HG03066 (cell line): ENCODE measurements at regions not wholly inside any gene's neighbourhood (a gene's known extent, or its start where the extent isn't known, plus 50 kb on each side); places are given as distances from the start of the nearest gene placed in this dataset.

Experiments used
- ATAC-seq: cut with Tn5 transposase; IDR thresholded peaks from one replicate; pipeline ENCODE4 v1.9.1; 2021; ENCODE audit warnings: low read depth; ENCODE audit not compliant: unreplicated experiment

- ATAC-seq: no peak
Measured at GRCh38 chr15:39281094-39281493, 299.8 kb upstream of the THBS1 start.

GRCh38 chr15:39282663-39283208 lies 298.1 kb upstream of the THBS1 start:
- ATAC-seq: no peak

GRCh38 chr15:39283531-39283930 lies 297.3 kb upstream of the THBS1 start:
- no peak for ATAC-seq

GRCh38 chr15:39285071-39285470 lies 295.8 kb upstream of the THBS1 start:
- no peak for ATAC-seq

GRCh38 chr15:39285663-39286062 lies 295.2 kb upstream of the THBS1 start:
- ATAC-seq: no peak

- ATAC-seq: no peak
Measured at GRCh38 chr15:39286706-39287105, 294.2 kb upstream of the THBS1 start.

GRCh38 chr15:39287322-39288195 lies 293.3 kb upstream of the THBS1 start:
- ATAC-seq: no peak

GRCh38 chr15:39290711-39291435 lies 290.0 kb upstream of the THBS1 start:
- ATAC-seq: no peak

GRCh38 chr15:39291690-39292089 lies 289.2 kb upstream of the THBS1 start:
- no peak for ATAC-seq

- no peak for ATAC-seq
Measured at GRCh38 chr15:39296955-39297354, 283.9 kb upstream of the THBS1 start.

- ATAC-seq: no peak
Measured at GRCh38 chr15:39298271-39298962, 282.5 kb upstream of the THBS1 start.

GRCh38 chr15:39299486-39300267 lies 281.2 kb upstream of the THBS1 start:
- no peak for ATAC-seq

GRCh38 chr15:39300451-39301153 lies 280.3 kb upstream of the THBS1 start:
- ATAC-seq: no peak

GRCh38 chr15:39301589-39301999 lies 279.3 kb upstream of the THBS1 start:
- ATAC-seq: no peak

- no peak for ATAC-seq
Measured at GRCh38 chr15:39302936-39303335, 277.9 kb upstream of the THBS1 start.

- no peak for ATAC-seq
Measured at GRCh38 chr15:39304201-39304841, 276.6 kb upstream of the THBS1 start.

- no peak for ATAC-seq
Measured at GRCh38 chr15:39304931-39305728, 275.7 kb upstream of the THBS1 start.

GRCh38 chr15:39310633-39311032 lies 270.2 kb upstream of the THBS1 start:
- no peak for ATAC-seq
